ENCODE measurements at regions not wholly inside any gene's neighbourhood (a gene's known extent, or its start where the extent isn't known, plus 50 kb on each side); places are given as distances from the start of the nearest gene placed in this dataset.

DNA sequence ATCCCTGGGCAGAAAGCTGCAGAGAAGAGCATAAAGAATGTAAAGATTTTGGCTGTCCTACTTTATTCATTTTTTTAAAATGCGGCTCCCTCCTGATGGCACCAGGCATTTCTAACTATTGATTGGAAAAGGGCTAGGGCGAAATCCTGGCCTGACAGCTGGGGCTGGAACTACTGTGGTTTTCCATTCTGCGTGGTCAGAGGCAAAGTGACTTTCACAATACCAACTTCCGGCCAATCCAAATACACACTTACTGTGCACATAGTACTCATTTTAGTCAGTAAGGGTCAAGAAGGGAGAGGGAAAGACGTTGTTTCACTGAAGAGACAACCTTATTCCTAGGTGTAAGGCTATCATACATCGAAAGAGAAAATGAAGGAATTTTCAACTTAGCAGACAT lies 113.8 kb upstream of the PMFBP1 start:
- TF ChIP-seq, protein P1, sequence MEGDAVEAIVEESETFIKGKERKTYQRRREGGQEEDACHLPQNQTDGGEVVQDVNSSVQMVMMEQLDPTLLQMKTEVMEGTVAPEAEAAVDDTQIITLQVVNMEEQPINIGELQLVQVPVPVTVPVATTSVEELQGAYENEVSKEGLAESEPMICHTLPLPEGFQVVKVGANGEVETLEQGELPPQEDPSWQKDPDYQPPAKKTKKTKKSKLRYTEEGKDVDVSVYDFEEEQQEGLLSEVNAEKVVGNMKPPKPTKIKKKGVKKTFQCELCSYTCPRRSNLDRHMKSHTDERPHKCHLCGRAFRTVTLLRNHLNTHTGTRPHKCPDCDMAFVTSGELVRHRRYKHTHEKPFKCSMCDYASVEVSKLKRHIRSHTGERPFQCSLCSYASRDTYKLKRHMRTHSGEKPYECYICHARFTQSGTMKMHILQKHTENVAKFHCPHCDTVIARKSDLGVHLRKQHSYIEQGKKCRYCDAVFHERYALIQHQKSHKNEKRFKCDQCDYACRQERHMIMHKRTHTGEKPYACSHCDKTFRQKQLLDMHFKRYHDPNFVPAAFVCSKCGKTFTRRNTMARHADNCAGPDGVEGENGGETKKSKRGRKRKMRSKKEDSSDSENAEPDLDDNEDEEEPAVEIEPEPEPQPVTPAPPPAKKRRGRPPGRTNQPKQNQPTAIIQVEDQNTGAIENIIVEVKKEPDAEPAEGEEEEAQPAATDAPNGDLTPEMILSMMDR (IDR thresholded peaks at IDR 0.05): no peak
- no peak for TF ChIP-seq POLR2A (IDR thresholded peaks at IDR 0.05)
- peak in 1 of 4 donors; percentile 8 for TF ChIP-seq EP300 (IDR thresholded peaks at IDR 0.05)

Data from upper lobe of left lung (tissue), 4 donors.